Heart right ventricle (tissue), 16 donors: ENCODE measurements at regions not wholly inside any gene's neighbourhood (a gene's known extent, or its start where the extent isn't known, plus 50 kb on each side); places are given as distances from the start of the nearest gene placed in this dataset.

Experiments used
- ATAC-seq, 8 donors: fragments of 200-7000 bp; cut with Tn5 transposase; one replicate each; pipeline ENCODE4 v1.9.1; 2020; ENCODE audit warnings: mild to moderate bottlenecking in 8 of 8, moderate library complexity in 8 of 8, moderate number of reproducible peaks in 1 of 8
- DNase-seq, 2 donors: peaks; one replicate each; pipeline ENCODE4 v3.0.0-alpha.2; 2020
- H3K27ac ChIP-seq, 10 donors: fragments of 200-600 bp; sonication (generic) in 2 of 10; one replicate each; pipeline versions ENCODE4 v1.5.0 to v1.8.0; 2020 to 2022; ENCODE audit warnings: mild to moderate bottlenecking in 3 of 10
- H3K27me3 ChIP-seq, 7 donors: fragments of 200-600 bp; one replicate each; pipeline ENCODE4 v1.8.0; 2021 to 2022; ENCODE audit warnings: mild to moderate bottlenecking in 2 of 7
- H3K36me3 ChIP-seq, 9 donors: fragments of 200-600 bp; sonication (generic) in 1 of 9; one replicate each; pipeline versions ENCODE4 v1.5.0 to v1.8.0; 2020 to 2022; ENCODE audit warnings: mild to moderate bottlenecking in 2 of 9
- H3K4me1 ChIP-seq, 9 donors: fragments of 200-600 bp; sonication (generic) in 1 of 9; one replicate each; pipeline versions ENCODE4 v1.5.0 to v1.8.0; 2020 to 2022; ENCODE audit warnings: mild to moderate bottlenecking in 4 of 9
- H3K4me3 ChIP-seq, 10 donors: fragments of 200-600 bp; sonication (generic) in 2 of 10; one replicate each; pipeline versions ENCODE4 v1.5.0 to v1.8.0; 2020 to 2022; ENCODE audit warnings: mild to moderate bottlenecking in 7 of 10, moderate library complexity in 2 of 10
- H3K9me3 ChIP-seq, 11 donors: fragments of 200-600 bp in 10 of 11; sonication (generic) in 2 of 11; one replicate each; pipeline versions ENCODE4 v1.5.0 to v1.8.0; 2013 to 2022; ENCODE audit warnings: mild to moderate bottlenecking in 2 of 11, control low read depth in 1 of 11, moderate library complexity in 1 of 11
- WGBS, 2 donors: extraction: QIAGEN DNeasy Blood & Tissue Kit; methylation state at CpG; one replicate each; pipeline ENCODE4 v1.1.7; 2013; ENCODE audit warnings: inconsistent platforms in 1 of 2; 5-methylcytosine and 5-hydroxymethylcytosine counted together
- intact Hi-C, 10 donors: fragments of 100-400 bp; cut with DNase I; formaldehyde crosslinking; loops; one replicate each; pipeline versions ENCODE4 v1.11.1 to v1.14.2; 2022
- TF ChIP-seq, protein P1 (sequence below), 9 donors: fragments of 200-600 bp; sonication (generic) in 2 of 9; IDR thresholded peaks; one replicate each; pipeline versions ENCODE4 v1.5.0 to v1.8.0; 2021 to 2022; ENCODE audit warnings: antibody characterized with exemption in 9 of 9, mild to moderate bottlenecking in 5 of 9, moderate library complexity in 1 of 9
- donor health status: Arrhythmogenic right ventricular cardiomyopathy.
- donor health status: ischemic (EF 13 %, LVEDD 7.1; RV severe dilation, severe dysfunction).
- donor health status: healthy with polysubstance abuse.
- donor health status: DM: no; HTN: yes; CAD: no.
- donor health status: DM: no; HTN: no; CAD: no.
- donor health status: ischemic (EF 25% LVEDD 6.9; RV normal size, moderate dysfunction).
- donor health status: ischemic (EF 25% LVEDD 5.7; RV mildly dilated, moderate dysfunction).
- donor health status: healthy.
- donor health status: DM: yes; HTN: yes; CAD: no.
- donor health status: Ischemic cardiomyopathy.
- donor health status: ischemic (EF 35%, LVEDD 5.7; RV mildly dilated, moderate dysfunction).
- donor health status: nonischemic (EF 11% LVEDD 7.7; RV severe dilation, severe dysfunction).
- donor health status: DM: yes; HTN: yes; CAD: no.
- donor health status: PGD.
- donor health status: ischemic (EF 29% LVEDD 5.4; RV normal size, mild dysfunction).
- donor health status: nonischemic (EF 23%, LVEDD 6.1; RV moderate dilation, normal function).

GRCh38 chr18:73683409-73684238 lies 464.0 kb downstream of the FBXO15 start:
- ATAC-seq (no peak), DNase-seq (no peak)
- H3K27ac ChIP-seq: no peak overlapping the region
- no peak overlapping the region for H3K4me3 ChIP-seq
- TF ChIP-seq, protein P1, sequence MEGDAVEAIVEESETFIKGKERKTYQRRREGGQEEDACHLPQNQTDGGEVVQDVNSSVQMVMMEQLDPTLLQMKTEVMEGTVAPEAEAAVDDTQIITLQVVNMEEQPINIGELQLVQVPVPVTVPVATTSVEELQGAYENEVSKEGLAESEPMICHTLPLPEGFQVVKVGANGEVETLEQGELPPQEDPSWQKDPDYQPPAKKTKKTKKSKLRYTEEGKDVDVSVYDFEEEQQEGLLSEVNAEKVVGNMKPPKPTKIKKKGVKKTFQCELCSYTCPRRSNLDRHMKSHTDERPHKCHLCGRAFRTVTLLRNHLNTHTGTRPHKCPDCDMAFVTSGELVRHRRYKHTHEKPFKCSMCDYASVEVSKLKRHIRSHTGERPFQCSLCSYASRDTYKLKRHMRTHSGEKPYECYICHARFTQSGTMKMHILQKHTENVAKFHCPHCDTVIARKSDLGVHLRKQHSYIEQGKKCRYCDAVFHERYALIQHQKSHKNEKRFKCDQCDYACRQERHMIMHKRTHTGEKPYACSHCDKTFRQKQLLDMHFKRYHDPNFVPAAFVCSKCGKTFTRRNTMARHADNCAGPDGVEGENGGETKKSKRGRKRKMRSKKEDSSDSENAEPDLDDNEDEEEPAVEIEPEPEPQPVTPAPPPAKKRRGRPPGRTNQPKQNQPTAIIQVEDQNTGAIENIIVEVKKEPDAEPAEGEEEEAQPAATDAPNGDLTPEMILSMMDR (IDR thresholded peaks at IDR 0.05): no peak
- no peaks in the 10 kb centered on the region for H3K4me1 ChIP-seq
- H3K36me3 ChIP-seq: no peaks in the 10 kb centered on the region
- intact Hi-C loops: loop anchor here in 1 of 10 donors (10.0 kb wide), 1 partner anchor 61 kb away; no protein-coding TSS in a partner anchor
- H3K27me3 ChIP-seq: no peaks in the 10 kb centered on the region
- WGBS, 2 donors: 74 to 84% methylated on average over 6 of the region's 6 CpGs
- no peaks in the 10 kb centered on the region for H3K9me3 ChIP-seq

- Histone ChIP-seq H3K27ac (no peak overlapping the region), H3K27me3 (no peaks in the 10 kb centered on the region), H3K4me1 (no peaks in the 10 kb centered on the region), H3K9me3 (no peaks in the 10 kb centered on the region), H3K4me3 (no peak overlapping the region), H3K36me3 (no peaks in the 10 kb centered on the region)
- no peak for DNase-seq
- TF ChIP-seq, protein P1 (IDR thresholded peaks at IDR 0.05): no peak
- 75% methylated on average over 3 of the region's 3 CpGs for WGBS, 2 donors
- ATAC-seq: no peak
- intact Hi-C loops: loop anchor here in 1 of 10 donors (10.0 kb wide), 1 partner anchor 63 kb away; no protein-coding TSS in a partner anchor
These were observed 465.7 kb downstream of the FBXO15 start for GRCh38 chr18:73681912-73682311.

DNA sequence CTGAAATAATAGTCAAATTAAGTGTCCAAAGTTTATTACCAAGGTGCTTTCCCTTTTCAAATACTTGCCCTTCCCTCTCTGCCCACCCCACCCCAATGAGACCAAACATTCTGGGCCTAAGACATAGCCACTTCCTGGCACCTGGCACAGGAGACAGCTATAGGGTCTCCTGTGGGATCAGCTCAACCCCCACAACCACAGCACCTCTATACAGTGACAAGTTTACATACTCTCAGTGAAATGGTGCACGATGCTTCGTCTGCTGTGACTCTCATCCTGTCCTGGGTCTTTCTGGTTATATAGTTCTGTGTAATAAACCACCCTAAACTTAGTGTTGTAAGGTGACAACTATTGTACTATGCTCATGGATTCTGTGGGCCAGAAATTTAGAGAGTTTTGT lies 466.2 kb downstream of the FBXO15 start:
- 95 to 100% methylated on average over 2 of the region's 2 CpGs for WGBS, 2 donors
- DNase-seq: no peak
- Histone ChIP-seq H3K4me1 (no peaks in the 10 kb centered on the region), H3K27ac (no peak overlapping the region), H3K27me3 (no peaks in the 10 kb centered on the region), H3K9me3 (no peaks in the 10 kb centered on the region), H3K4me3 (no peak overlapping the region), H3K36me3 (no peaks in the 10 kb centered on the region)
- intact Hi-C loops: loop anchor here in 1 of 10 donors (10.0 kb wide), 1 partner anchor 63 kb away; no protein-coding TSS in a partner anchor
- TF ChIP-seq, protein P1 (IDR thresholded peaks at IDR 0.05): no peak
- ATAC-seq: no peak

DNA sequence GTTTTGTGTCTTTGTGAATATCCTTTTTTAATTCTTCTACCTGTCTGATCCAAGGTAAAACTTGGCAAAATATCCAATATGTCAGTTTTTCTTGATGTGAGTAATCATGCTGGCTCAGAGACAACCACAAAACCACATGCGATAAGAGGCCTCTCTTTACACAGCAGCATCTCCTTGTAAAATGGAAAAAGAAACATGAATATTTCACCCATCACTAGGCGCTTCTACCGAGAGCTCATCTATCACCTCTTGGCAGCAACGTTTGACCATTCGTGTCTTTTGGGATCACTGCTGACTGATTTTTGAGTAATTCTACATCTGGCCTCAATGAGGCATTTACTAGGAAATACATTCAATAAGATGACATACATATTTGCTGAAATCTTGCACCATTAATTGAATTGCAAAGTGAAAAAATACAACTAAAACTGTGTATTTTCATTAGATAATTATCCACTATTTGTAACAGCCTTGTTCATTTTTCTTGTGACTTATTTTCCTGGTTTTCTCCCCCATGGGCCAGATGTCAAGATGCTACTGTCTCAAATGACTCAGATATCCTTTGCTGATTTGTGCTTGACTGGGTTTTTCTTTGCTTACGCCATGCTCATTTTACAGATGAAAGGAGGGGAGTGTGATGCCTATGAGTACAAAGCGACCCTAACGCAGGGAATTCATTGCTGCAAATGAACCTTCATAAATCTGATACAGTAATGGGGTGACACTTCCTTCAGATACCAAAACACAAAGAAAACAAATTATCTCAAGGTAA lies 467.5 kb downstream of the FBXO15 start:
- Histone ChIP-seq H3K4me3 (no peak overlapping the region), H3K4me1 (no peaks in the 10 kb centered on the region), H3K36me3 (no peaks in the 10 kb centered on the region), H3K27ac (no peak overlapping the region), H3K9me3 (no peaks in the 10 kb centered on the region), H3K27me3 (no peaks in the 10 kb centered on the region)
- DNase-seq: no peak
- TF ChIP-seq, protein P1 (IDR thresholded peaks at IDR 0.05): no peak
- no peak for ATAC-seq
- intact Hi-C loops: loop anchor here in 1 of 10 donors (10.0 kb wide), 1 partner anchor 65 kb away; no protein-coding TSS in a partner anchor
- 80 to 89% methylated on average over 8 of the region's 8 CpGs for WGBS, 2 donors
